A549 (cell line): ENCODE measurements at regions not wholly inside any gene's neighbourhood (a gene's known extent, or its start where the extent isn't known, plus 50 kb on each side); places are given as distances from the start of the nearest gene placed in this dataset.

Experiments
- PBX3 ChIP-seq: IDR thresholded peaks from 2 replicates; pipeline ENCODE4 v1.6.1; 2012
- POLR2A ChIP-seq: IDR thresholded peaks from 2 replicates; pipeline ENCODE4 v1.6.1; 2012; ENCODE audit warnings: mild to moderate bottlenecking, low read length
- TF ChIP-seq, protein P1 (sequence below): fragments of >200 bp; sonication (Bioruptor Twin); formaldehyde crosslinking; IDR thresholded peaks from 3 replicates; pipeline ENCODE4 v1.5.1; 2016

- no peak for TF ChIP-seq POLR2A
- TF ChIP-seq, protein P1, sequence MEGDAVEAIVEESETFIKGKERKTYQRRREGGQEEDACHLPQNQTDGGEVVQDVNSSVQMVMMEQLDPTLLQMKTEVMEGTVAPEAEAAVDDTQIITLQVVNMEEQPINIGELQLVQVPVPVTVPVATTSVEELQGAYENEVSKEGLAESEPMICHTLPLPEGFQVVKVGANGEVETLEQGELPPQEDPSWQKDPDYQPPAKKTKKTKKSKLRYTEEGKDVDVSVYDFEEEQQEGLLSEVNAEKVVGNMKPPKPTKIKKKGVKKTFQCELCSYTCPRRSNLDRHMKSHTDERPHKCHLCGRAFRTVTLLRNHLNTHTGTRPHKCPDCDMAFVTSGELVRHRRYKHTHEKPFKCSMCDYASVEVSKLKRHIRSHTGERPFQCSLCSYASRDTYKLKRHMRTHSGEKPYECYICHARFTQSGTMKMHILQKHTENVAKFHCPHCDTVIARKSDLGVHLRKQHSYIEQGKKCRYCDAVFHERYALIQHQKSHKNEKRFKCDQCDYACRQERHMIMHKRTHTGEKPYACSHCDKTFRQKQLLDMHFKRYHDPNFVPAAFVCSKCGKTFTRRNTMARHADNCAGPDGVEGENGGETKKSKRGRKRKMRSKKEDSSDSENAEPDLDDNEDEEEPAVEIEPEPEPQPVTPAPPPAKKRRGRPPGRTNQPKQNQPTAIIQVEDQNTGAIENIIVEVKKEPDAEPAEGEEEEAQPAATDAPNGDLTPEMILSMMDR = no peak
- TF ChIP-seq PBX3 = no peak
These were observed 206.2 kb upstream of the C1orf87 start for GRCh38 chr1:60279798-60280197.
